AG08396 (cell line): ENCODE measurements at regions not wholly inside any gene's neighbourhood (a gene's known extent, or its start where the extent isn't known, plus 50 kb on each side); places are given as distances from the start of the nearest gene placed in this dataset.

Source experiments
- DNase-seq: peaks from one replicate; pipeline ENCODE4 v3.0.0; 2012; ENCODE audit warnings: low spot score, mixed read lengths

- DNase-seq: no peak
Observed at GRCh38 chr10:62926407-62926806, 110.2 kb upstream of the EGR2 start.

- DNase-seq: no peak
Observed at GRCh38 chr10:62924344-62924748, 108.2 kb upstream of the EGR2 start.

- DNase-seq: no peak
Observed at GRCh38 chr10:62919776-62920175, 103.6 kb upstream of the EGR2 start.

GRCh38 chr10:62917475-62918238 is 101.5 kb upstream of the EGR2 start:
- DNase-seq: no peak

- DNase-seq: peak; percentile 51
Observed at GRCh38 chr10:62916141-62916603, 100.0 kb upstream of the EGR2 start.

- DNase-seq: no peak
Observed at GRCh38 chr10:62915158-62915557, 99.0 kb upstream of the EGR2 start.

GRCh38 chr10:62912086-62912485 is 95.9 kb upstream of the EGR2 start:
- DNase-seq: no peak

- DNase-seq: no peak
Observed at GRCh38 chr10:62911210-62911963, 95.2 kb upstream of the EGR2 start.

- no peak for DNase-seq
Observed at GRCh38 chr10:62907470-62908212, 91.5 kb upstream of the EGR2 start.

- DNase-seq: no peak
Observed at GRCh38 chr10:62904281-62904875, 88.2 kb upstream of the EGR2 start.

GRCh38 chr10:62903828-62904227 is 87.7 kb upstream of the EGR2 start:
- no peak for DNase-seq

GRCh38 chr10:62900829-62901571 is 84.8 kb upstream of the EGR2 start:
- DNase-seq: no peak

GRCh38 chr10:62899311-62899710 is 83.1 kb upstream of the EGR2 start:
- DNase-seq: no peak

GRCh38 chr10:62895063-62895462 is 78.9 kb upstream of the EGR2 start:
- DNase-seq: no peak

- DNase-seq: no peak
Observed at GRCh38 chr10:62894156-62894555, 78.0 kb upstream of the EGR2 start.

- DNase-seq: no peak
Observed at GRCh38 chr10:62893036-62893435, 76.9 kb upstream of the EGR2 start.

GRCh38 chr10:62890395-62890794 is 74.2 kb upstream of the EGR2 start:
- DNase-seq: no peak

GRCh38 chr10:62887642-62888041 is 71.5 kb upstream of the EGR2 start:
- no peak for DNase-seq

- peak; percentile 26 for DNase-seq
Observed at GRCh38 chr10:62885684-62886461, 69.7 kb upstream of the EGR2 start.

- no peak for DNase-seq
Observed at GRCh38 chr10:62880162-62880561, 64.0 kb upstream of the EGR2 start.

GRCh38 chr10:62873866-62874265 is 57.7 kb upstream of the EGR2 start:
- DNase-seq: no peak
